Mesendoderm (in vitro differentiated cells): ENCODE measurements at regions not wholly inside any gene's neighbourhood (a gene's known extent, or its start where the extent isn't known, plus 50 kb on each side); places are given as distances from the start of the nearest gene placed in this dataset.

Experiments
- DNase-seq: peaks from one replicate; pipeline ENCODE4 v3.0.0; 2013
- H2AK5ac ChIP-seq: 2 replicates; pipeline ENCODE4 v1.6.1; 2013; ENCODE audit warnings: low read length, inconsistent platforms
- H2BK120ac ChIP-seq: 2 replicates; pipeline ENCODE4 v1.6.1; 2013; ENCODE audit warnings: low read depth, mild to moderate bottlenecking, low read length, moderate library complexity, mixed read lengths
- H2BK15ac ChIP-seq: replicated peaks from 2 replicates; pipeline ENCODE4 v1.6.1; 2013; ENCODE audit warnings: low read depth, mild to moderate bottlenecking, moderate library complexity
- H2BK5ac ChIP-seq: 2 replicates; pipeline ENCODE4 v1.6.1; 2013; ENCODE audit warnings: low read length, inconsistent platforms
- H3K18ac ChIP-seq: 2 replicates; pipeline ENCODE4 v1.6.1; 2013; ENCODE audit warnings: mild to moderate bottlenecking, low read length, mixed read lengths
- H3K23ac ChIP-seq: one replicate; pipeline ENCODE4 v1.6.1; 2013; ENCODE audit warnings: low read length
- H3K27ac ChIP-seq: 2 replicates; pipeline ENCODE4 v1.5.1; 2013; ENCODE audit warnings: low read depth, mild to moderate bottlenecking, inconsistent platforms, low read length, moderate library complexity
- H3K27me3 ChIP-seq: 2 replicates; pipeline ENCODE4 v1.6.1; 2013; ENCODE audit warnings: low read length, control low read depth, mild to moderate bottlenecking, inconsistent platforms; ENCODE audit not compliant: insufficient read depth, poor library complexity
- H3K36me3 ChIP-seq: 2 replicates; pipeline ENCODE4 v1.6.1; 2013; ENCODE audit warnings: low read length, inconsistent platforms; ENCODE audit not compliant: control insufficient read depth, insufficient read depth
- H3K4ac ChIP-seq: one replicate; pipeline ENCODE4 v1.6.1; 2013; ENCODE audit warnings: low read depth, mild to moderate bottlenecking, low read length, moderate library complexity
- H3K4me1 ChIP-seq: 2 replicates; pipeline ENCODE4 v1.6.1; 2013; ENCODE audit warnings: low read depth, low read length, inconsistent platforms; ENCODE audit not compliant: control insufficient read depth
- H3K4me2 ChIP-seq: 2 replicates; pipeline ENCODE4 v1.6.1; 2013; ENCODE audit warnings: low read length
- H3K4me3 ChIP-seq: 2 replicates; pipeline ENCODE4 v1.5.1; 2013; ENCODE audit warnings: mild to moderate bottlenecking, low read length
- H3K56ac ChIP-seq: one replicate; pipeline ENCODE4 v1.6.1; 2013; ENCODE audit warnings: low read length
- H3K79me1 ChIP-seq: 2 replicates; pipeline ENCODE4 v1.6.1; 2013; ENCODE audit warnings: low read length, inconsistent platforms
- H3K79me2 ChIP-seq: 2 replicates; pipeline ENCODE4 v1.6.1; 2013; ENCODE audit warnings: mild to moderate bottlenecking, low read length; ENCODE audit not compliant: control insufficient read depth, insufficient read depth
- H3K9ac ChIP-seq: 2 replicates; pipeline ENCODE4 v1.6.1; 2013; ENCODE audit warnings: low read length, inconsistent platforms
- H4K5ac ChIP-seq: one replicate; pipeline ENCODE4 v1.6.1; 2013; ENCODE audit warnings: low read length
- H4K8ac ChIP-seq: one replicate; pipeline ENCODE4 v1.6.1; 2013; ENCODE audit warnings: low read depth, mild to moderate bottlenecking, control low read depth, low read length, moderate library complexity
- WGBS: extraction: QIAGEN DNeasy Blood & Tissue Kit; methylation state at CpG from one replicate; pipeline ENCODE4 v1.1.7; 2013; ENCODE audit warnings: low lambda C conversion rate, missing lambda C conversion rate; ENCODE audit not compliant: insufficient coverage; ENCODE audit errors: extremely low coverage; 5-methylcytosine and 5-hydroxymethylcytosine counted together

- Histone ChIP-seq H3K9ac (no peak overlapping the region), H3K4ac (no peak overlapping the region), H3K4me1 (no peaks in the 10 kb centered on the region), H3K79me1 (no peaks in the 10 kb centered on the region), H2BK15ac (no peak overlapping the region), H4K5ac (no peak overlapping the region), H3K18ac (no peak overlapping the region), H3K23ac (no peak overlapping the region), H3K4me3 (no peak overlapping the region), H2BK120ac (no peak overlapping the region), H3K79me2 (no peaks in the 10 kb centered on the region), H2AK5ac (no peak overlapping the region), H3K36me3 (no peaks in the 10 kb centered on the region), H3K56ac (no peak overlapping the region), H4K8ac (no peak overlapping the region), H3K27ac (no peak overlapping the region), H3K4me2 (no peak overlapping the region), H3K27me3 (no peaks in the 10 kb centered on the region), H2BK5ac (no peak overlapping the region)
- no peak for DNase-seq
Observed at GRCh38 chr18:75959150-75959549, 531.6 kb upstream of the SMIM21 start.

GRCh38 chr18:75958683-75959082, 531.2 kb upstream of the SMIM21 start:
- H3K4me3 ChIP-seq, result no peak overlapping the region
- H2BK120ac ChIP-seq, result no peak overlapping the region
- no peak overlapping the region for H3K18ac ChIP-seq
- WGBS, result no CpG with 5 or more reads among the region's 1 CpG
- H2BK15ac ChIP-seq, result no peak overlapping the region
- no peak overlapping the region for H2BK5ac ChIP-seq
- H3K27me3 ChIP-seq, result no peaks in the 10 kb centered on the region
- H2AK5ac ChIP-seq, result no peak overlapping the region
- H3K4me2 ChIP-seq, result no peak overlapping the region
- no peak overlapping the region for H4K8ac ChIP-seq
- H3K4ac ChIP-seq, result no peak overlapping the region
- no peaks in the 10 kb centered on the region for H3K36me3 ChIP-seq
- H3K27ac ChIP-seq, result no peak overlapping the region
- no peaks in the 10 kb centered on the region for H3K4me1 ChIP-seq
- H3K79me2 ChIP-seq, result no peaks in the 10 kb centered on the region
- H3K56ac ChIP-seq, result no peak overlapping the region
- H3K9ac ChIP-seq, result no peak overlapping the region
- H3K23ac ChIP-seq, result no peak overlapping the region
- peak; percentile 17 for DNase-seq
- no peaks in the 10 kb centered on the region for H3K79me1 ChIP-seq
- no peak overlapping the region for H4K5ac ChIP-seq

- no peaks in the 10 kb centered on the region for H3K79me1 ChIP-seq
- H3K27ac ChIP-seq, result no peak overlapping the region
- no peaks in the 10 kb centered on the region for H3K4me1 ChIP-seq
- no peak overlapping the region for H2BK15ac ChIP-seq
- no peak overlapping the region for H4K5ac ChIP-seq
- no peak overlapping the region for H2BK120ac ChIP-seq
- H2AK5ac ChIP-seq, result no peak overlapping the region
- no peak overlapping the region for H3K9ac ChIP-seq
- no peak overlapping the region for H3K4ac ChIP-seq
- no peak overlapping the region for H3K23ac ChIP-seq
- no peak for DNase-seq
- no peak overlapping the region for H3K4me3 ChIP-seq
- no peak overlapping the region for H2BK5ac ChIP-seq
- no peak overlapping the region for H3K18ac ChIP-seq
- no peak overlapping the region for H4K8ac ChIP-seq
- H3K36me3 ChIP-seq, result no peaks in the 10 kb centered on the region
- no peaks in the 10 kb centered on the region for H3K79me2 ChIP-seq
- H3K27me3 ChIP-seq, result no peaks in the 10 kb centered on the region
- no peak overlapping the region for H3K56ac ChIP-seq
- no CpG with 5 or more reads among the region's 5 CpGs for WGBS
- no peak overlapping the region for H3K4me2 ChIP-seq
Observed at GRCh38 chr18:75945265-75945933, 517.9 kb upstream of the SMIM21 start.

- no peak overlapping the region for H4K8ac ChIP-seq
- no peak overlapping the region for H3K9ac ChIP-seq
- no peak overlapping the region for H3K56ac ChIP-seq
- H3K4me1 ChIP-seq, result no peaks in the 10 kb centered on the region
- no peak overlapping the region for H3K4me2 ChIP-seq
- no peak overlapping the region for H2BK15ac ChIP-seq
- H2BK120ac ChIP-seq, result no peak overlapping the region
- no peak overlapping the region for H3K23ac ChIP-seq
- peak; percentile 25 for DNase-seq
- no peak overlapping the region for H3K27ac ChIP-seq
- no CpG with 5 or more reads among the region's 2 CpGs for WGBS
- no peaks in the 10 kb centered on the region for H3K36me3 ChIP-seq
- no peak overlapping the region for H4K5ac ChIP-seq
- no peak overlapping the region for H3K4me3 ChIP-seq
- no peaks in the 10 kb centered on the region for H3K79me2 ChIP-seq
- no peaks in the 10 kb centered on the region for H3K79me1 ChIP-seq
- H3K4ac ChIP-seq, result no peak overlapping the region
- H2BK5ac ChIP-seq, result no peak overlapping the region
- H2AK5ac ChIP-seq, result no peak overlapping the region
- H3K18ac ChIP-seq, result no peak overlapping the region
- no peaks in the 10 kb centered on the region for H3K27me3 ChIP-seq
Observed at GRCh38 chr18:75937306-75937705, 509.8 kb upstream of the SMIM21 start.

GRCh38 chr18:75936862-75937261, 509.4 kb upstream of the SMIM21 start:
- DNase-seq, result no peak
- Histone ChIP-seq H3K79me1 (no peaks in the 10 kb centered on the region), H3K56ac (no peak overlapping the region), H3K27ac (no peak overlapping the region), H3K4ac (no peak overlapping the region), H4K5ac (no peak overlapping the region), H2BK5ac (no peak overlapping the region), H3K18ac (no peak overlapping the region), H3K9ac (no peak overlapping the region), H3K4me1 (no peaks in the 10 kb centered on the region), H3K36me3 (no peaks in the 10 kb centered on the region), H2AK5ac (no peak overlapping the region), H3K4me2 (no peak overlapping the region), H2BK15ac (no peak overlapping the region), H2BK120ac (no peak overlapping the region), H3K79me2 (no peaks in the 10 kb centered on the region), H4K8ac (no peak overlapping the region), H3K4me3 (no peak overlapping the region), H3K27me3 (no peaks in the 10 kb centered on the region), H3K23ac (no peak overlapping the region)
- no CpG with 5 or more reads among the region's 1 CpG for WGBS

- no peak overlapping the region for H3K4ac ChIP-seq
- no peak for DNase-seq
- H3K18ac ChIP-seq, result no peak overlapping the region
- H3K27me3 ChIP-seq, result no peaks in the 10 kb centered on the region
- H3K36me3 ChIP-seq, result no peaks in the 10 kb centered on the region
- no peak overlapping the region for H2BK15ac ChIP-seq
- no peak overlapping the region for H2AK5ac ChIP-seq
- no peak overlapping the region for H3K27ac ChIP-seq
- H2BK120ac ChIP-seq, result no peak overlapping the region
- no peak overlapping the region for H3K4me3 ChIP-seq
- no peak overlapping the region for H4K5ac ChIP-seq
- H3K79me1 ChIP-seq, result no peaks in the 10 kb centered on the region
- no peak overlapping the region for H2BK5ac ChIP-seq
- H3K4me1 ChIP-seq, result no peaks in the 10 kb centered on the region
- H3K4me2 ChIP-seq, result no peak overlapping the region
- H3K56ac ChIP-seq, result no peak overlapping the region
- no peak overlapping the region for H3K9ac ChIP-seq
- H3K79me2 ChIP-seq, result no peaks in the 10 kb centered on the region
- H3K23ac ChIP-seq, result no peak overlapping the region
- WGBS, result no CpG with 5 or more reads among the region's 2 CpGs
- H4K8ac ChIP-seq, result no peak overlapping the region
Observed at GRCh38 chr18:75931079-75931478, 503.6 kb upstream of the SMIM21 start.
